ENCODE measurements at regions not wholly inside any gene's neighbourhood (a gene's known extent, or its start where the extent isn't known, plus 50 kb on each side); places are given as distances from the start of the nearest gene placed in this dataset.

DNA sequence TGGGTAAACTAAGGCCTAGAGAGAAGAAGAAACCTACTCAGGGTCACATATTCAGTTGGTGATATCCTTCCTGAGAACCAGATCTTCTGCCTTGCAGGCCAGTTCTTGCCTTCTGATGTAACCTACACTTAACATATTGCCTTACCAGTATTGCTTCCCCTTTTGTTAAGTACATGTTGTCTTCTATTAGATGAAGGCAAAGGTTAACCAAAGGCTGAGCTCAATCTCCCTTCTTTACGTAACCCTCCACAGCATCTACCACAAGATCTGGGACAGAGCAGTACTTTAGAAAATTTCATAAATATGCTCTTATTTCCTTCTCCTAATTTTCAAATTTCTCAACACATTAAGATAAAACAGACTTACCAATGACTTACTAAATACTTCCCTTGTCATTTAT is 474.4 kb downstream of the SH2D1A start:
- Histone ChIP-seq H2AK5ac (ENCODE audit: low read depth, low read length) (no peak overlapping the region), H3K79me1 (ENCODE audit: low read depth in 1 of 2, low read length in 2 of 2) (no peaks in the 10 kb centered on the region), H2BK20ac (ENCODE audit: low read depth, low read length) (no peak overlapping the region), H4K5ac (ENCODE audit: low read depth, low read length) (no peak overlapping the region), H3K4me2 (ENCODE audit: low read depth, low read length) (no peak overlapping the region), H3K27me3 (ENCODE audit: control insufficient read depth, insufficient read depth, low read length) (no peaks in the 10 kb centered on the region), H3K18ac (ENCODE audit: low read depth, low read length) (no peak overlapping the region), H2BK120ac (ENCODE audit: low read depth, low read length) (no peak overlapping the region), H3K27ac (ENCODE audit: insufficient read depth, low read length) (no peak overlapping the region), H3K14ac (replicated peaks; ENCODE audit: low read depth, low read length) (no peak overlapping the region), H2BK15ac (ENCODE audit: low read depth, low read length) (no peak overlapping the region), H3K9me1 (ENCODE audit: insufficient read depth, low read length) (no peaks in the 10 kb centered on the region), H4K91ac (ENCODE audit: insufficient read depth, low read depth, low read length) (no peak overlapping the region), H4K8ac (ENCODE audit: low read depth in 2 of 2, low read length in 2 of 2) (no peak overlapping the region), H3K23ac (ENCODE audit: low read depth, low read length) (no peak overlapping the region), H3K4me3 (ENCODE audit: insufficient read depth, low read depth, low read length) (no peak overlapping the region), H4K20me1 (ENCODE audit: insufficient read depth, low read length) (no peaks in the 10 kb centered on the region), H3K4me1 (ENCODE audit: control insufficient read depth, insufficient read depth, low read length) (no peaks in the 10 kb centered on the region), H3K9ac (ENCODE audit: low read depth, low read length) (no peak overlapping the region), H2AFZ (replicated peaks; ENCODE audit: low read length, poor library complexity) (no peak overlapping the region), H2AK9ac (replicated peaks; ENCODE audit: low read depth, low read length, poor library complexity) (no peak overlapping the region), H3K4ac (ENCODE audit: low read depth, low read length) (no peak overlapping the region), H3K56ac (ENCODE audit: extremely low read depth, insufficient read depth, low read length) (no peak overlapping the region), H3K36me3 (ENCODE audit: control insufficient read depth, insufficient read depth, low read length) (no peaks in the 10 kb centered on the region), H3K9me3 (ENCODE audit: control insufficient read depth, insufficient read depth, low read length) (no peaks in the 10 kb centered on the region), H2BK5ac (ENCODE audit: low read depth, low read length, poor library complexity, severe bottlenecking) (no peak overlapping the region)
- DNase-seq (no peak), ATAC-seq (ENCODE audit: low read depth) (no peak)
- intact Hi-C loops (cut with micrococcal nuclease) (no loop called here), dilution Hi-C loops (cut with HindIII; ENCODE audit: low sequenced_read_pairs, unreplicated experiment) (no loop called here), in situ Hi-C loops (cut with MboI; ENCODE audit: low sequenced_read_pairs) (no loop called here)
- no peak for TF ChIP-seq RFX5 (IDR thresholded peaks at IDR 0.05; ENCODE audit: low read depth, low read length)
- TF ChIP-seq, protein P1, sequence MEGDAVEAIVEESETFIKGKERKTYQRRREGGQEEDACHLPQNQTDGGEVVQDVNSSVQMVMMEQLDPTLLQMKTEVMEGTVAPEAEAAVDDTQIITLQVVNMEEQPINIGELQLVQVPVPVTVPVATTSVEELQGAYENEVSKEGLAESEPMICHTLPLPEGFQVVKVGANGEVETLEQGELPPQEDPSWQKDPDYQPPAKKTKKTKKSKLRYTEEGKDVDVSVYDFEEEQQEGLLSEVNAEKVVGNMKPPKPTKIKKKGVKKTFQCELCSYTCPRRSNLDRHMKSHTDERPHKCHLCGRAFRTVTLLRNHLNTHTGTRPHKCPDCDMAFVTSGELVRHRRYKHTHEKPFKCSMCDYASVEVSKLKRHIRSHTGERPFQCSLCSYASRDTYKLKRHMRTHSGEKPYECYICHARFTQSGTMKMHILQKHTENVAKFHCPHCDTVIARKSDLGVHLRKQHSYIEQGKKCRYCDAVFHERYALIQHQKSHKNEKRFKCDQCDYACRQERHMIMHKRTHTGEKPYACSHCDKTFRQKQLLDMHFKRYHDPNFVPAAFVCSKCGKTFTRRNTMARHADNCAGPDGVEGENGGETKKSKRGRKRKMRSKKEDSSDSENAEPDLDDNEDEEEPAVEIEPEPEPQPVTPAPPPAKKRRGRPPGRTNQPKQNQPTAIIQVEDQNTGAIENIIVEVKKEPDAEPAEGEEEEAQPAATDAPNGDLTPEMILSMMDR (conservative IDR thresholded peaks at IDR 0.05; ENCODE audit: low read depth, low read length), result no peak
- TF ChIP-seq FOS (IDR thresholded peaks at IDR 0.05; ENCODE audit: low read depth, low read length), result no peak
- TF ChIP-seq MAZ (IDR thresholded peaks at IDR 0.05; ENCODE audit: borderline replicate concordance, low read depth, low read length), result no peak
- no peak for TF ChIP-seq POLR2A (IDR thresholded peaks at IDR 0.05; ENCODE audit: low read depth, low read length)
- no peak for TF ChIP-seq RAD21 (IDR thresholded peaks at IDR 0.05; ENCODE audit: low read length)
- TF ChIP-seq NFE2L2 (IDR thresholded peaks at IDR 0.05; ENCODE audit: low read depth, low read length), result no peak
- no peak for TF ChIP-seq MAFK (IDR thresholded peaks at IDR 0.05; ENCODE audit: low read depth, low read length)
- TF ChIP-seq ELK1 (IDR thresholded peaks at IDR 0.05; ENCODE audit: borderline replicate concordance, low read depth, low read length), result no peak
- no peak for TF ChIP-seq SMC3 (IDR thresholded peaks at IDR 0.05; ENCODE audit: low read depth, low read length)
- no peak for TF ChIP-seq BHLHE40 (IDR thresholded peaks at IDR 0.05; ENCODE audit: low read depth, low read length)
- TF ChIP-seq CHD1 (IDR thresholded peaks at IDR 0.05; ENCODE audit: low read depth, low read length), result no peak
- no peak for TF ChIP-seq MXI1 (IDR thresholded peaks at IDR 0.05; ENCODE audit: borderline replicate concordance, low read depth, low read length)
- TF ChIP-seq, protein P2, sequence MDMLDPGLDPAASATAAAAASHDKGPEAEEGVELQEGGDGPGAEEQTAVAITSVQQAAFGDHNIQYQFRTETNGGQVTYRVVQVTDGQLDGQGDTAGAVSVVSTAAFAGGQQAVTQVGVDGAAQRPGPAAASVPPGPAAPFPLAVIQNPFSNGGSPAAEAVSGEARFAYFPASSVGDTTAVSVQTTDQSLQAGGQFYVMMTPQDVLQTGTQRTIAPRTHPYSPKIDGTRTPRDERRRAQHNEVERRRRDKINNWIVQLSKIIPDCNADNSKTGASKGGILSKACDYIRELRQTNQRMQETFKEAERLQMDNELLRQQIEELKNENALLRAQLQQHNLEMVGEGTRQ (IDR thresholded peaks at IDR 0.05; ENCODE audit: low read depth, low read length), result no peak
- TF ChIP-seq CEBPB (IDR thresholded peaks at IDR 0.05; ENCODE audit: low read depth, low read length), result no peak
- no peak for TF ChIP-seq RCOR1 (IDR thresholded peaks at IDR 0.05; ENCODE audit: insufficient replicate concordance, low read length)
- POLR2A ChIA-PET (ENCODE audit: unreplicated experiment), result no interaction called here
- no TSS peak for BruUV-seq (replicated peaks)
- WGBS, 2 experiments (ENCODE audit: extremely low coverage in 2 of 2, insufficient read length in 1 of 2), result no CpG with 5 or more reads among the region's 1 CpG
- CTCF ChIA-PET, result no interaction called here
